ENCODE measurements at regions not wholly inside any gene's neighbourhood (a gene's known extent, or its start where the extent isn't known, plus 50 kb on each side); places are given as distances from the start of the nearest gene placed in this dataset.

- WGBS (ENCODE audit: extremely low coverage, insufficient coverage, insufficient read length): no CpG with 5 or more reads among the region's 3 CpGs
- Histone ChIP-seq H3K14ac (ENCODE audit: low read length) (no peak overlapping the region), H3K36me3 (ENCODE audit: control insufficient read depth in 1 of 2, insufficient read depth in 2 of 2, low read length in 2 of 2) (no peaks in the 10 kb centered on the region), H4K8ac (ENCODE audit: low read depth, low read length) (no peak overlapping the region), H2AFZ (ENCODE audit: insufficient read depth, low read length, poor library complexity) (no peak overlapping the region), H2BK12ac (ENCODE audit: low read length) (no peak overlapping the region), H3K27ac (ENCODE audit: low read depth, low read length) (no peak overlapping the region), H2BK5ac (ENCODE audit: low read depth, low read length, poor library complexity) (no peak overlapping the region), H3K79me1 (ENCODE audit: low read length) (no peaks in the 10 kb centered on the region), H2BK120ac (ENCODE audit: insufficient read depth, low read length, poor library complexity) (no peak overlapping the region), H4K91ac (ENCODE audit: low read depth, low read length) (no peak overlapping the region), H3K4me1 (ENCODE audit: control insufficient read depth in 1 of 2, insufficient read depth in 2 of 2, low read length in 2 of 2) (no peaks in the 10 kb centered on the region), H3K23ac (ENCODE audit: low read length) (no peak overlapping the region), H3K27me3 (ENCODE audit: insufficient read depth, low read length) (no peaks in the 10 kb centered on the region), H2AK5ac (ENCODE audit: low read length) (no peak overlapping the region), H3K18ac (ENCODE audit: low read length) (no peak overlapping the region), H3K4me3 (ENCODE audit: low read depth, low read length) (no peak overlapping the region), H3K4ac (ENCODE audit: low read depth, low read length) (no peak overlapping the region), H4K12ac (ENCODE audit: low read depth, low read length) (no peak overlapping the region), H3K79me2 (ENCODE audit: control insufficient read depth, insufficient read depth, low read length, poor library complexity) (no peaks in the 10 kb centered on the region), H3K4me2 (ENCODE audit: low read length) (no peak overlapping the region), H3K9me3 (ENCODE audit: insufficient read depth, low read depth, low read length) (no peaks in the 10 kb centered on the region), H3K9ac (ENCODE audit: low read length) (no peak overlapping the region)
- DNase-seq: no peak
Measured at GRCh38 chr21:38605236-38605635, 107.0 kb upstream of the ERG start.

DNA sequence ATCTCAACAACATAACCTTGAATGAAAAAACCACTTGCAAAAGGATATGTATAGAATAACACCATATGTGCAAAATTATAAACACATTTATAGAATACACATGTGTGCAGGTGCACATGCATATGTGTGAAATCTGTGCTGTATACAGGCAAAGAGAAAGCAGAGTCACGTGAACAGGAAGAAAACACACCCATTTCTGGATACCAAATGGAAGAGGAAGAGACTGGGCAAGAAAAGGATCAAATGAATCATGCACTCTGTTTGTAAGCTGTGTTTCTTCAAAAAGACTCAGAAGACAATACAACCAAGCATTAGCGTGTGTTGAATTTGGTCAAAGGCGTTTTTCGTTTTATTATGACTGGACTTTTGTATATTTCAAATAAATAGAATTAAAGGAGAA lies 111.3 kb upstream of the ERG start:
- Histone ChIP-seq H3K9me3 (ENCODE audit: insufficient read depth, low read depth, low read length) (no peaks in the 10 kb centered on the region), H4K12ac (ENCODE audit: low read depth, low read length) (no peak overlapping the region), H4K8ac (ENCODE audit: low read depth, low read length) (no peak overlapping the region), H3K79me2 (ENCODE audit: control insufficient read depth, insufficient read depth, low read length, poor library complexity) (no peaks in the 10 kb centered on the region), H3K4me2 (ENCODE audit: low read length) (no peak overlapping the region), H2BK120ac (ENCODE audit: insufficient read depth, low read length, poor library complexity) (no peak overlapping the region), H2AFZ (ENCODE audit: insufficient read depth, low read length, poor library complexity) (no peak overlapping the region), H3K23ac (ENCODE audit: low read length) (no peak overlapping the region), H3K4ac (ENCODE audit: low read depth, low read length) (no peak overlapping the region), H2BK12ac (ENCODE audit: low read length) (no peak overlapping the region), H3K79me1 (ENCODE audit: low read length) (no peaks in the 10 kb centered on the region), H3K9ac (ENCODE audit: low read length) (no peak overlapping the region), H3K18ac (ENCODE audit: low read length) (no peak overlapping the region), H2AK5ac (ENCODE audit: low read length) (no peak overlapping the region), H3K14ac (ENCODE audit: low read length) (no peak overlapping the region), H2BK5ac (ENCODE audit: low read depth, low read length, poor library complexity) (no peak overlapping the region), H3K27ac (ENCODE audit: low read depth, low read length) (no peak overlapping the region), H4K91ac (ENCODE audit: low read depth, low read length) (no peak overlapping the region), H3K27me3 (ENCODE audit: insufficient read depth, low read length) (no peaks in the 10 kb centered on the region), H3K4me1 (ENCODE audit: control insufficient read depth in 1 of 2, insufficient read depth in 2 of 2, low read length in 2 of 2) (no peaks in the 10 kb centered on the region), H3K36me3 (ENCODE audit: control insufficient read depth in 1 of 2, insufficient read depth in 2 of 2, low read length in 2 of 2) (no peaks in the 10 kb centered on the region), H3K4me3 (ENCODE audit: low read depth, low read length) (no peak overlapping the region)
- DNase-seq: no peak
- no CpG with 5 or more reads among the region's 4 CpGs for WGBS (ENCODE audit: extremely low coverage, insufficient coverage, insufficient read length)

GRCh38 chr21:38610623-38611251 lies 112.5 kb upstream of the ERG start:
- no peaks in the 10 kb centered on the region for H3K4me1 ChIP-seq (ENCODE audit: control insufficient read depth in 1 of 2, insufficient read depth in 2 of 2, low read length in 2 of 2)
- H2AFZ ChIP-seq (ENCODE audit: insufficient read depth, low read length, poor library complexity): no peak overlapping the region
- no CpG with 5 or more reads among the region's 9 CpGs for WGBS (ENCODE audit: extremely low coverage, insufficient coverage, insufficient read length)
- no peak overlapping the region for H3K18ac ChIP-seq (ENCODE audit: low read length)
- no peaks in the 10 kb centered on the region for H3K27me3 ChIP-seq (ENCODE audit: insufficient read depth, low read length)
- no peak overlapping the region for H4K12ac ChIP-seq (ENCODE audit: low read depth, low read length)
- no peak overlapping the region for H4K8ac ChIP-seq (ENCODE audit: low read depth, low read length)
- no peak overlapping the region for H3K14ac ChIP-seq (ENCODE audit: low read length)
- no peak overlapping the region for H2AK5ac ChIP-seq (ENCODE audit: low read length)
- no peak overlapping the region for H2BK12ac ChIP-seq (ENCODE audit: low read length)
- no peak overlapping the region for H2BK120ac ChIP-seq (ENCODE audit: insufficient read depth, low read length, poor library complexity)
- no peaks in the 10 kb centered on the region for H3K9me3 ChIP-seq (ENCODE audit: insufficient read depth, low read depth, low read length)
- H3K9ac ChIP-seq (ENCODE audit: low read length): no peak overlapping the region
- no peak overlapping the region for H4K91ac ChIP-seq (ENCODE audit: low read depth, low read length)
- no peak overlapping the region for H3K4me2 ChIP-seq (ENCODE audit: low read length)
- no peaks in the 10 kb centered on the region for H3K36me3 ChIP-seq (ENCODE audit: control insufficient read depth in 1 of 2, insufficient read depth in 2 of 2, low read length in 2 of 2)
- no peak overlapping the region for H3K27ac ChIP-seq (ENCODE audit: low read depth, low read length)
- no peak overlapping the region for H3K4me3 ChIP-seq (ENCODE audit: low read depth, low read length)
- no peak for DNase-seq
- no peak overlapping the region for H3K4ac ChIP-seq (ENCODE audit: low read depth, low read length)
- no peak overlapping the region for H2BK5ac ChIP-seq (ENCODE audit: low read depth, low read length, poor library complexity)
- H3K79me1 ChIP-seq (ENCODE audit: low read length): no peaks in the 10 kb centered on the region
- H3K79me2 ChIP-seq (ENCODE audit: control insufficient read depth, insufficient read depth, low read length, poor library complexity): no peaks in the 10 kb centered on the region
- H3K23ac ChIP-seq (ENCODE audit: low read length): no peak overlapping the region

DNA sequence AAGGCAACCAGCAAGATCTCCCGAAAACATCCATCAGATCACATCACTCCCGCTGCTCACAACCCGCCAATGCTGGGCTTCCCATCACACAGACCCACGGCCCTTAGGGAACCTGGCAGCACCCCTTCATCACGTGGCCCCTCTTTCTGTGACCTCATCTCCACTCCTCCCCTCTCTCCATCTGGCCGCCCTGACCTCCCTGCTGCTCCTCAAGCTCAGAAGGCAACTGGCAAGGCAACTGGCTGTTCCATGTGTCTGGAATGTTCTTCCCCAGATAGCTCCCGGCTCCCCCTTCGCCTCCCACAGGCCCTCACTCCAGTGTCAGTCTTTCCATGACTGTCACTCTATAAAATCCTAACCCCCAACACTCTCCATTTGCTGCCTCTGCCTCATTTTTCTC lies 113.0 kb upstream of the ERG start:
- Histone ChIP-seq H3K9me3 (ENCODE audit: insufficient read depth, low read depth, low read length) (no peaks in the 10 kb centered on the region), H2BK120ac (ENCODE audit: insufficient read depth, low read length, poor library complexity) (no peak overlapping the region), H3K4me3 (ENCODE audit: low read depth, low read length) (no peak overlapping the region), H3K27ac (ENCODE audit: low read depth, low read length) (no peak overlapping the region), H4K12ac (ENCODE audit: low read depth, low read length) (no peak overlapping the region), H3K4me2 (ENCODE audit: low read length) (no peak overlapping the region), H3K18ac (ENCODE audit: low read length) (no peak overlapping the region), H2BK5ac (ENCODE audit: low read depth, low read length, poor library complexity) (no peak overlapping the region), H3K79me2 (ENCODE audit: control insufficient read depth, insufficient read depth, low read length, poor library complexity) (no peaks in the 10 kb centered on the region), H3K14ac (ENCODE audit: low read length) (no peak overlapping the region), H2BK12ac (ENCODE audit: low read length) (no peak overlapping the region), H4K8ac (ENCODE audit: low read depth, low read length) (no peak overlapping the region), H3K9ac (ENCODE audit: low read length) (no peak overlapping the region), H3K27me3 (ENCODE audit: insufficient read depth, low read length) (no peaks in the 10 kb centered on the region), H3K79me1 (ENCODE audit: low read length) (no peaks in the 10 kb centered on the region), H4K91ac (ENCODE audit: low read depth, low read length) (no peak overlapping the region), H3K4me1 (ENCODE audit: control insufficient read depth in 1 of 2, insufficient read depth in 2 of 2, low read length in 2 of 2) (no peaks in the 10 kb centered on the region), H3K4ac (ENCODE audit: low read depth, low read length) (no peak overlapping the region), H3K23ac (ENCODE audit: low read length) (no peak overlapping the region), H2AK5ac (ENCODE audit: low read length) (no peak overlapping the region), H3K36me3 (ENCODE audit: control insufficient read depth in 1 of 2, insufficient read depth in 2 of 2, low read length in 2 of 2) (no peaks in the 10 kb centered on the region), H2AFZ (ENCODE audit: insufficient read depth, low read length, poor library complexity) (no peak overlapping the region)
- no CpG with 5 or more reads among the region's 8 CpGs for WGBS (ENCODE audit: extremely low coverage, insufficient coverage, insufficient read length)
- DNase-seq: no peak
